ENCODE measurements at regions not wholly inside any gene's neighbourhood (a gene's known extent, or its start where the extent isn't known, plus 50 kb on each side); places are given as distances from the start of the nearest gene placed in this dataset.

DNA sequence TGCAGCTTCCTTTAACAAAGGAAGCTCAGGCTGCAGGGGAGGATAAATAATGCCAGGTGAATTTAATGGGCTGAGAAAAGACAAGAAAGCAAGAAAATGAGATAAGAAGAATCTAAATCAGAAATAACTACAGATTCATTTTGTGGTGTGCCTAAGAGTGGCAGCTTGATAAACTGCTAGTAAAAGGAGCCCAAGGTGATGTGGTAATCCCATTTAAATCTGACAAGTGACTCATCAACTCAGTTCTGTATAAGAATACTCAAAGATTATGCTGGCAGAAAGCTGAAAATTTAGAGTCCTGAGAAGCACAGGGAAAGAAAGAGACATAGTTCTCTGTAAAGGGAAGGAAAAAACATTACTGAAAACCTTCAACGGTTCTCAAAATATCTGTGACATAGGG is 109.4 kb upstream of the PDE1C start:
- DNase-seq (ENCODE audit: low read depth in 2 of 2) = no peak

GRCh38 chr7:32178677-32179366 is 108.6 kb upstream of the PDE1C start:
- DNase-seq (ENCODE audit: low read depth in 2 of 2) = no peak

GRCh38 chr7:32177232-32177631 is 107.0 kb upstream of the PDE1C start:
- DNase-seq (ENCODE audit: low read depth in 2 of 2) = no peak

- DNase-seq (ENCODE audit: low read depth in 2 of 2) = no peak
Observed at GRCh38 chr7:32175099-32175498, 104.9 kb upstream of the PDE1C start.

GRCh38 chr7:32171248-32171647 is 101.0 kb upstream of the PDE1C start:
- no peak for DNase-seq (ENCODE audit: low read depth in 2 of 2)

DNA sequence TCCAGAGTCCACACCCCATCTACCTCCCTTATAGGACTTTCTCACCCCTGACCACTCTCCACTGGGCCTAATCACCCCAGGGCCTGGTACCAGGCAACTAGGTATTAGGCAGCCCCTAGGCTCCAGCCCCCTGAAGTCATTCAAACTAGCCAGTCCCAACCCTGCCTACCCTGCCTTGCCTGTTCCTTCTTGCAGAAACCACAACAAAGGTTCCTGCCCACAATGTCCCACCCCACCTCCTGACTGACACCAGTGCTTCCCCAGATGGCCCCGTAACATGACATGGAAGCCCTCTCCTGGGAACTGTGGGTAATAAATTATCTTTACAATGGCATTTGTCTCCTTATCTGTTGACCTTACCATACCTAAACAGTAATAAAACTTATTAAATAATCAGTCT is 100.6 kb upstream of the PDE1C start:
- no peak for DNase-seq (ENCODE audit: low read depth in 2 of 2)

GRCh38 chr7:32169228-32169627 is 99.0 kb upstream of the PDE1C start:
- no peak for DNase-seq (ENCODE audit: low read depth in 2 of 2)

DNA sequence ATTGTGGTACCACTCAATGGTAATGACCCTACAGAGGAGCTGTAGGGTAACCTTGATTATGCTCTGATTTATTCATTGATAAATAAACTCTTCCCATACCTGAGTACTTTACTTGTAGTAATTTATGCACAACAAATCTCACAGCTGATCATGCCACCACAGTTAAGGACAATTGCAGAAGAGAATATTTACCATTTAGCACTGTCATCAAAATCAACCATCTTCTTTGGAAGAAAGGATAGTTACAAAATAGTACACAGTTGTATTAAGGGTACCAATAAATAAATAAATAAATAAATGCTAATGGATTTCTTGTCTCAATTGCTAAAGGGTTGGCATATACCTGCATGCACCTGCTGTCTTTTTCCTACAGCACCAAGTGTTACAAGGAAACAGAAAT is 97.6 kb upstream of the PDE1C start:
- no peak for DNase-seq (ENCODE audit: low read depth in 2 of 2)

GRCh38 chr7:32167256-32167655 is 97.0 kb upstream of the PDE1C start:
- DNase-seq (ENCODE audit: low read depth in 2 of 2) = no peak

GRCh38 chr7:32164341-32164996 is 94.3 kb upstream of the PDE1C start:
- DNase-seq (ENCODE audit: low read depth in 2 of 2) = peak; percentile 64 to 80

- no peak for DNase-seq (ENCODE audit: low read depth in 2 of 2)
Observed at GRCh38 chr7:32163896-32164295, 93.7 kb upstream of the PDE1C start.

GRCh38 chr7:32163141-32163806 is 93.1 kb upstream of the PDE1C start:
- peak; percentile 96 for DNase-seq (ENCODE audit: low read depth in 2 of 2)

DNA sequence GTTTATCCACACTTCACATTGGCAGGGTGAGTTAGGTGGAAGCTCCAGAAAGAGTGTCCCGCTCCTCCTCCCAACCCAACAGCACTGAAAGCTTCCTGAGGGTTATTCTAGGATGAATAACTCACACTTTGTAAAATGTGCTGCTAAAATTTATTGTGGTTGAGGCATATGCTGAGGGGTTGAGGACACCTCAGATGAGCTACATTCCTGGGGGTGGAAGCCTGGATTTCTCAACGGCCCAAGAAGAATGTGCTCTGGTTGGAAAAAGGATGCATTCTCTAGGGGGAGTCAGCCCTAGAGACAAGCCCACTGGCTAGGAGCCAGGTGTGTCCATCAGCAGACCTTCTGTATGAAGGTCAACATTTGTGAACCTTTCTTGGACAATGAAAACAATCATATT is 91.5 kb upstream of the PDE1C start:
- DNase-seq (ENCODE audit: low read depth in 2 of 2) = peak in 1 of 2 donors; percentile 17

GRCh38 chr7:32158751-32159745 is 88.8 kb upstream of the PDE1C start:
- DNase-seq (ENCODE audit: low read depth in 2 of 2) = peak in 1 of 2 donors; percentile 61

DNA sequence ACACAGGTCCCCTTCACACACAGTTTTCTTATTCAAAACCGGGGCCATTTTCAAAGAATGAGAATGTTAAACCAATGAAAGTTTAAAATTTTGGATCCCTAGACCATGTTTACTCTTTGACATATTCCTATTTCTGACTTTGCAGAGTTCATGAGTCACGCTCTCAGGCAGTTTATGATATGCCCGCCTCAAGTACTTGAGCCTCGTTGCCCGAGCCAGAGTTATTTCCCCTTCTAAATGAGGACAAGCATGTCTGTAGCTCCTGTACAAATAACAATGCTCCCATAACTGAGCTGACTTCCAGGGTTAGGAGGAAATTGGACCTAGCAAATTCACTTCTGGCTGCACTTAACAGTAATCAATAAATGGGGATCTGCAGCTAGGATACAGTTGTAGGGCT is 87.9 kb upstream of the PDE1C start:
- DNase-seq (ENCODE audit: low read depth in 2 of 2) = peak in 1 of 2 donors; percentile 76

DNA sequence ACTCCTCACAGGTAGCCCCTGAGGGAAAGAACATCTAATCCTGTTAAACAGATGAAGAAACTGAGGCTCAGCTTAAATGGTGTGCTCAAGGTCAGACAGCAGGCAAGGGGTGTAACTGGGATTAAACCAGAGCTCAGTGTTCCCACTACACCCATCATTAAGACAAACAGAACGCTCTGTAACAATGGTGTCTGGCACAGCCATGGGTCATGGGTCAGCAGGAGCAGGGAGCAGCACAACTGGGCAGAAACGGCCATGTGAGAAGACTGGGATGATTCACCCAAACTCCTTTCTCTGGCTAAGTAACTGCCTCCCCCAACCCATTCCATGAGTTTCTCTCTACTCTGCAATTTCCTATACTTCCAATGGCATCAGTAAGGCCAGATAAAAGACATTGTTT is 85.5 kb upstream of the PDE1C start:
- peak in 1 of 2 donors; percentile 50 for DNase-seq (ENCODE audit: low read depth in 2 of 2)

DNA sequence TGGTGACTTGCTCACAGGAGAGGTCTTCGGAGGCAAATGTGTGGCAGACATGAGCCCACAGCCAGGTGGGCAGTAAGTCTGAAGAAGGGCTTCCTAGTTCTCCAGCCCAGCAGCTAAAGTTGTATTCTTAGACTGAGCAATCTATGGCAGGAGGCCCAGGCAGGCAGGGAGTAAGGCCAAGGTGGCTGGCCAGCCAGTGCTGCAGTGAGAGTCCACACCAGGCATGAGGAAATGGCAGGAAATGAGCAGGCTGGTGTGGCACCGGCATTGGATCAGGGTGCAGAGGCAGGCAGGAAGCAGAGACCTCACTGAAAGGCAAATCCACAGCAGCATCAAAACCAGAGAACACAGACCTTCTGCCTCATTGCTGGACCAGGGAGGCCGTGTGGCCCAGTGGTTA is 84.6 kb upstream of the PDE1C start:
- DNase-seq (ENCODE audit: low read depth in 2 of 2) = peak; percentile 24 to 68

DNA sequence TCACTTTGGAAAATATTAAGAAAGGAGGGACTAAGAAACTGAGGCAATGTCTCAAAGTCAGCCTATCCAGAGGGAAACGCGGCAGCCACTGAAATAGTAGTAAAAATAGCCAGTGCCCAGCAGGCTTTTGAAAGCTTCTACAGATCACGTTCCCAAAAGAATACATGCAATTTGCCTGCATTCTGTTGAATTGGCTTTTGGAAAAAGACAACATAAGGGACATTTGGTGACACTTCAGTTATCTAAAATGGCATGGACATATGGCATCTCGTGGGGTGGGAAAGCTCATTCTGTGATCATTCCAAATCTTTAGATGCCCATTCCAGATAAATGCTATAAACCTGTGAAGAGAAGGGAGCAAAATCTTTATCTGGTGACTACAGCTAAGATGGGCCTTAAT is 82.8 kb upstream of the PDE1C start:
- no peak for DNase-seq (ENCODE audit: low read depth in 2 of 2)

DNA sequence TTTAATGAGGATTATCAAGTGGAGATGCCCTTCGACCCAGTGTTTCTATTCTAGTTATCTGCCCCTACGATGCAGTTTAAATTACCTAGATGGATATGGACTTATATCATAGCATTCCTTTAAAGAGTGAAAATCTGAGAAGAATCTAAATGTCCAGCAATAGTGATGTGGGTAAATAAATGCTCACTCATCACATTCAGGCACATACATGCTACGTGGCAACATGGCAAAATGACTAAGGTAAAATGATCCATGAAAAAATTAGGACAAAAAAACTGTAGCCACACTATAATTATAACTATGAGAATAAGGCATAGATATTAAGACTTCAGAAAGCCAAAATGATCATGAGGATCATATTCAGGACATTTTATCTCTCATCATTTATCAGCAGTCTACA is 82.4 kb upstream of the PDE1C start:
- no peak for DNase-seq (ENCODE audit: low read depth in 2 of 2)

DNA sequence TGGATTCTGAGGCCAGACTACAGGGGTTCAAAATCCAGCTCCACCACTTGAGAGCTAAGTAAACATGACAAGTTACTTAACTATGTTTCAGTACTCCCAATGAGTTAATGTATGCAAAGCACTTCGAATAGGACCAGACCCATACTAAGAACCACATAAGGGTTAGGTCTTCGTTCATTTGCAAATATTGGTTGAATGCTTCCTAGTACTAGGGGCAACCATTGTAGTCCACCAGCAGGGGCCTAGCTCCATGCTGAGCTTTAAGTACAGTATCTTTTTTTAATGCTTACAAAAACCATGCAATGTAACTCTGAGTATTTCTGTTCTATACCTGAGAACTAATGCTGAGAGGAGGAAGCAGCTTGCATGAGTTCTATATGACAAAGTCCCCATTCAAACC is 80.4 kb upstream of the PDE1C start:
- DNase-seq (ENCODE audit: low read depth in 2 of 2) = no peak

- DNase-seq (ENCODE audit: low read depth in 2 of 2) = no peak
Observed at GRCh38 chr7:32150039-32150438, 79.8 kb upstream of the PDE1C start.

Measured in dermis microvascular lymphatic vessel endothelial cell (primary cell).